ENCODE measurements at regions not wholly inside any gene's neighbourhood (a gene's known extent, or its start where the extent isn't known, plus 50 kb on each side); places are given as distances from the start of the nearest gene placed in this dataset.

- no peak for DNase-seq (ENCODE audit: low spot score in 2 of 2)
- Histone ChIP-seq H3K4me3 (no peak overlapping the region), H3K36me3 (no peaks in the 10 kb centered on the region), H3K27me3 (no peaks in the 10 kb centered on the region), H3K4me1 (no peaks in the 10 kb centered on the region), H3K9me3 (no peaks in the 10 kb centered on the region), H3K27ac (no peak overlapping the region)
- intact Hi-C loops (cut with DNase I; ENCODE audit: low total_unique reads), result no loop called here
- TF ChIP-seq POLR2AphosphoS5 (IDR thresholded peaks at IDR 0.05) (no peak), CTCF (IDR thresholded peaks at IDR 0.05) (no peak), POLR2A (IDR thresholded peaks at IDR 0.05) (no peak)
Observed at GRCh38 chr7:113446791-113447190, 328.4 kb upstream of the SMIM30 start.

- no peaks in the 10 kb centered on the region for H3K27me3 ChIP-seq
- H3K27ac ChIP-seq, result no peak overlapping the region
- no peak for DNase-seq (ENCODE audit: low spot score in 2 of 2)
- intact Hi-C loops (cut with DNase I; ENCODE audit: low total_unique reads), result no loop called here
- H3K36me3 ChIP-seq, result no peaks in the 10 kb centered on the region
- H3K4me3 ChIP-seq, result no peak overlapping the region
- no peak for TF ChIP-seq POLR2A (IDR thresholded peaks at IDR 0.05)
- TF ChIP-seq CTCF (IDR thresholded peaks at IDR 0.05), result no peak
- TF ChIP-seq POLR2AphosphoS5 (IDR thresholded peaks at IDR 0.05), result no peak
- no peaks in the 10 kb centered on the region for H3K4me1 ChIP-seq
- H3K9me3 ChIP-seq, result no peaks in the 10 kb centered on the region
Observed at GRCh38 chr7:113446391-113446790, 328.0 kb upstream of the SMIM30 start.

GRCh38 chr7:113444261-113444660, 325.9 kb upstream of the SMIM30 start:
- Histone ChIP-seq H3K27me3 (no peaks in the 10 kb centered on the region), H3K9me3 (peaks cover 0 to 4% of the 10 kb centered on the region in 2 donors), H3K4me3 (no peak overlapping the region), H3K36me3 (no peaks in the 10 kb centered on the region), H3K27ac (no peak overlapping the region), H3K4me1 (no peaks in the 10 kb centered on the region)
- no peak for DNase-seq (ENCODE audit: low spot score in 2 of 2)
- TF ChIP-seq CTCF (IDR thresholded peaks at IDR 0.05), result no peak
- no peak for TF ChIP-seq POLR2AphosphoS5 (IDR thresholded peaks at IDR 0.05)
- no peak for TF ChIP-seq POLR2A (IDR thresholded peaks at IDR 0.05)
- intact Hi-C loops (cut with DNase I; ENCODE audit: low total_unique reads), result no loop called here

GRCh38 chr7:113440173-113440572, 321.8 kb upstream of the SMIM30 start:
- peaks cover 0 to 16% of the 10 kb centered on the region in 2 donors for H3K9me3 ChIP-seq
- TF ChIP-seq POLR2AphosphoS5 (IDR thresholded peaks at IDR 0.05) (no peak), CTCF (IDR thresholded peaks at IDR 0.05) (no peak), POLR2A (IDR thresholded peaks at IDR 0.05) (no peak)
- H3K4me3 ChIP-seq, result no peak overlapping the region
- no peaks in the 10 kb centered on the region for H3K27me3 ChIP-seq
- no peak for DNase-seq (ENCODE audit: low spot score in 2 of 2)
- H3K4me1 ChIP-seq, result no peaks in the 10 kb centered on the region
- intact Hi-C loops (cut with DNase I; ENCODE audit: low total_unique reads), result no loop called here
- no peaks in the 10 kb centered on the region for H3K36me3 ChIP-seq
- no peak overlapping the region for H3K27ac ChIP-seq

- no peak for DNase-seq (ENCODE audit: low spot score in 2 of 2)
- Histone ChIP-seq H3K36me3 (no peaks in the 10 kb centered on the region), H3K27ac (no peak overlapping the region), H3K4me3 (no peak overlapping the region), H3K27me3 (no peaks in the 10 kb centered on the region), H3K9me3 (no peaks in the 10 kb centered on the region), H3K4me1 (no peaks in the 10 kb centered on the region)
- TF ChIP-seq POLR2A (IDR thresholded peaks at IDR 0.05) (no peak), POLR2AphosphoS5 (IDR thresholded peaks at IDR 0.05) (no peak), CTCF (IDR thresholded peaks at IDR 0.05) (no peak)
- intact Hi-C loops (cut with DNase I; ENCODE audit: low total_unique reads), result no loop called here
Observed at GRCh38 chr7:113431406-113431805, 313.1 kb upstream of the SMIM30 start.

All from breast epithelium (tissue), 4 donors.